ENCODE measurements at regions not wholly inside any gene's neighbourhood (a gene's known extent, or its start where the extent isn't known, plus 50 kb on each side); places are given as distances from the start of the nearest gene placed in this dataset.

DNA sequence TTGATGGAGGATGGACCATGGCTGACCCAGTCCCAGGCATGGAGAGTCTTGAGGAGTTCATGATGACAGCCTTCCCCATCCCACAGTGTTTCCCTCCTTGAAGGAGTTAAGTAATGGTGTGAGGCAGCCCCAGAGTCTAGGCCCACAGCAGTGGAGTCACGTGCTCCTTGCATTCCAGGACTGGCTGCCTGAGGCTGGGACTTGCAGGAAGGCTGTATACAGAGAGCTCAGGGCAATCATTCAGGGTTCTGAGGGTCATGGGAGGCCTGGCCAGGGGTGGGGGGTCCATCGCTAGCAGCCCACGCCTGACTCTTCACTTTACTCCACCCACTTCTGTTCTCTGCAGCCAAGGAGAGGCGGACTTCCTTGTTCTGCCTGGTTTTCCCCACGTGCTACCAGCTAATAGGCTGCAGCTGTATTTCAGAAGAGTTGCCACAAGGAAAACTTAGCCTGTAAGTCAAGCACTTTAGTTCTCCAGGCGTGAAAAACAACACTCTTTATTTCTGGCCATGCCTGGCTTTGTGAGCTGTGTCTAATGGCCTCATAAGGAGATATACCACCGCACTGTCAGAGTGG is 272.5 kb downstream of the DHX35 start:
- no peak overlapping the region for H2AK5ac ChIP-seq (ENCODE audit: low read depth, low read length)
- H4K91ac ChIP-seq (replicated peaks; ENCODE audit: insufficient read length, low read length) = no peak overlapping the region
- WGBS, 2 experiments (ENCODE audit: extremely low coverage in 1 of 2, insufficient coverage in 1 of 2, insufficient read length in 1 of 2, insufficient replicate concordance in 2 of 2, low coverage in 1 of 2, low lambda C conversion rate in 2 of 2, missing lambda C conversion rate in 1 of 2) = 91% methylated on average over 7 of the region's 7 CpGs; no CpG with 5 or more reads in 1 of the 2 experiments
- H4K8ac ChIP-seq (ENCODE audit: extremely low read depth, insufficient read depth, low read length) = no peak overlapping the region
- no peak overlapping the region for H3K23ac ChIP-seq (ENCODE audit: insufficient read length)
- H3K18ac ChIP-seq (ENCODE audit: extremely low read depth, low read length) = no peak overlapping the region
- no peaks in the 10 kb centered on the region for H3K23me2 ChIP-seq (ENCODE audit: low read depth, low read length)
- H2BK15ac ChIP-seq (ENCODE audit: low read length) = no peak overlapping the region
- no peak overlapping the region for H2BK20ac ChIP-seq (ENCODE audit: low read length)
- no peak overlapping the region for H3K4me3 ChIP-seq (ENCODE audit: extremely low read depth in 1 of 4, insufficient read depth in 2 of 4, low read depth in 3 of 4, low read length in 4 of 4)
- no peak overlapping the region for H3K4ac ChIP-seq (replicated peaks; ENCODE audit: insufficient read length, low read depth, low read length)
- H4K20me1 ChIP-seq (replicated peaks in 1 of 2; ENCODE audit: control insufficient read depth in 1 of 2, insufficient read depth in 2 of 2, low read length in 2 of 2) = no peaks in the 10 kb centered on the region
- POLR2A ChIA-PET (ENCODE audit: partially characterized antibody) = no interaction called here
- no peak overlapping the region for H3K56ac ChIP-seq (replicated peaks; ENCODE audit: insufficient read length, low read depth, low read length)
- no peaks in the 10 kb centered on the region for H3K79me2 ChIP-seq (ENCODE audit: control insufficient read depth in 1 of 2, insufficient read depth in 2 of 2, low read length in 2 of 2)
- H3K36me3 ChIP-seq (ENCODE audit: control insufficient read depth in 2 of 4, insufficient read depth in 4 of 4, low read length in 3 of 4) = no peaks in the 10 kb centered on the region
- no peak overlapping the region for H2BK120ac ChIP-seq (replicated peaks; ENCODE audit: low read depth, low read length)
- no peaks in the 10 kb centered on the region for H3K79me1 ChIP-seq (ENCODE audit: low read depth, low read length)
- H3K27ac ChIP-seq (ENCODE audit: low read depth, low read length) = no peak overlapping the region
- H2BK5ac ChIP-seq (ENCODE audit: low read depth, low read length) = no peak overlapping the region
- H3K14ac ChIP-seq (ENCODE audit: insufficient read length) = no peak overlapping the region
- FAIRE-seq (no peak), DNase-seq (ENCODE audit: low read depth in 1 of 2, low spot score in 2 of 2) (no peak)
- no peak overlapping the region for H4K5ac ChIP-seq (ENCODE audit: insufficient read length, low read depth, low read length)
- H2BK12ac ChIP-seq (ENCODE audit: low read depth, low read length) = no peak overlapping the region
- H3K4me1 ChIP-seq (replicated peaks in 1 of 4; ENCODE audit: control insufficient read depth in 3 of 4, insufficient read depth in 4 of 4, low read length in 3 of 4) = no peaks in the 10 kb centered on the region
- H3K9ac ChIP-seq (replicated peaks in 1 of 4; ENCODE audit: extremely low read depth in 1 of 4, low read depth in 3 of 4, low read length in 3 of 4) = no peak overlapping the region
- no peaks in the 10 kb centered on the region for H3K9me3 ChIP-seq (ENCODE audit: insufficient read depth in 2 of 2, low read depth in 1 of 2, low read length in 1 of 2)
- CTCF ChIA-PET (ENCODE audit: partially characterized antibody) = interaction anchor here (1.1 to 1.4 kb wide), 3 partner anchors 12 to 164 kb away, joined by 3 to 4 read pairs (median 3); no protein-coding TSS in a partner anchor
- no peaks in the 10 kb centered on the region for H3K27me3 ChIP-seq (replicated peaks in 1 of 4; ENCODE audit: control insufficient read depth in 3 of 4, extremely low read depth in 1 of 4, insufficient read depth in 3 of 4, low read length in 3 of 4)
- no peak overlapping the region for H2AFZ ChIP-seq (ENCODE audit: low read length)
- H3K4me2 ChIP-seq (ENCODE audit: insufficient read depth in 1 of 2, low read depth in 2 of 2, low read length in 2 of 2) = no peak overlapping the region
- TF ChIP-seq TAF1 (IDR thresholded peaks at IDR 0.05; ENCODE audit: low read depth, low read length) (no peak), BCL11A (IDR thresholded peaks at IDR 0.05; ENCODE audit: low read depth in 2 of 2, low read length in 2 of 2) (no peak), SP4 (IDR thresholded peaks at IDR 0.05; ENCODE audit: low read length) (no peak), SP1 (IDR thresholded peaks at IDR 0.05; ENCODE audit: low read depth, low read length) (no peak), SUZ12 (IDR thresholded peaks at IDR 0.05; ENCODE audit: low read length) (no peak), POLR2A (IDR thresholded peaks at IDR 0.05; ENCODE audit: control extremely low read depth in 1 of 2, low read depth in 2 of 2, low read length in 2 of 2) (no peak), TAF7 (optimal IDR thresholded peaks at IDR 0.05; ENCODE audit: borderline replicate concordance, low read depth, low read length) (no peak), JUN (IDR thresholded peaks at IDR 0.05; ENCODE audit: low read depth, low read length) (no peak), KDM1A (IDR thresholded peaks at IDR 0.05; ENCODE audit: borderline replicate concordance, low read length) (no peak), EGR1 (IDR thresholded peaks at IDR 0.05; ENCODE audit: borderline replicate concordance, low read depth, low read length) (no peak), BACH1 (IDR thresholded peaks at IDR 0.05; ENCODE audit: low read length) (no peak), RAD21 (IDR thresholded peaks at IDR 0.05 in 1 of 2, conservative IDR thresholded peaks at IDR 0.05 in 1 of 2; ENCODE audit: low read depth in 2 of 2, low read length in 2 of 2) (no peak), CHD2 (IDR thresholded peaks at IDR 0.05; ENCODE audit: low read length) (no peak), TCF12 (IDR thresholded peaks at IDR 0.05; ENCODE audit: low read depth, low read length) (no peak), YY1 (IDR thresholded peaks at IDR 0.05; ENCODE audit: low read depth, low read length) (no peak), NANOG (IDR thresholded peaks at IDR 0.05; ENCODE audit: insufficient read depth, low read depth, low read length, poor library complexity, severe bottlenecking) (no peak)
